ENCODE measurements at regions not wholly inside any gene's neighbourhood (a gene's known extent, or its start where the extent isn't known, plus 50 kb on each side); places are given as distances from the start of the nearest gene placed in this dataset.

DNA sequence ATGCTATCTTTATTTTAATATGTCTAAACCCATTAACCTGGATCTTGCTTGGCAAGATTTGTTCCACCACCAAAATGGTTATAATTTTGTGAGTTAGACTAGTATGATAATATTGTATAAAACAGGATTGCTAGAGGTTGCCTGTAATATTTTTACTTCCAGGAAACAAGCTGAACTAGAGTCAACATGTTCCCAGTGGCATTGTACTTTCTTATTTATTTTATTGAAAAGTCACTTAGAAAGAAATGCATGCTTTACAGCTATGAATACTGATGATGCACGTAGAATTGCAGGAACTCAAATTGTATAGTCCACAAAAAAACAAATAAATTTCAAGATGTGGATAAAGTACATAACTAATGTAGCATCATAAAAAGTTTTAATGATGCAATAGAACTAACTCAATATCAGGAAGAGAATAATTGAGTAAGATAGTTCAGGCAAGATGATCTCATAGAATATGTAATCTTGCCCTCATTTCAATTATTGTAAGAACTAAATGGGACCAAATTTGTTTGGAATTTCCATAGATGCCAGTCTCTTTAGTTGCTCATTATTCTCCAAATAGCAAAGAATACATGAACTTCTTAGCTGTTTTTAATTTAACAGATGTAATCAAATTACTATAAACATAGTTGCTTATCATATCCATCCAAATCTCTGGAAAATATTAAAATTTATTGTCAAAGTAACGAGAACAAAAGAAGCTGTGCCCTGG lies 451.8 kb downstream of the COL12A1 start:
- TF ChIP-seq, protein P1, sequence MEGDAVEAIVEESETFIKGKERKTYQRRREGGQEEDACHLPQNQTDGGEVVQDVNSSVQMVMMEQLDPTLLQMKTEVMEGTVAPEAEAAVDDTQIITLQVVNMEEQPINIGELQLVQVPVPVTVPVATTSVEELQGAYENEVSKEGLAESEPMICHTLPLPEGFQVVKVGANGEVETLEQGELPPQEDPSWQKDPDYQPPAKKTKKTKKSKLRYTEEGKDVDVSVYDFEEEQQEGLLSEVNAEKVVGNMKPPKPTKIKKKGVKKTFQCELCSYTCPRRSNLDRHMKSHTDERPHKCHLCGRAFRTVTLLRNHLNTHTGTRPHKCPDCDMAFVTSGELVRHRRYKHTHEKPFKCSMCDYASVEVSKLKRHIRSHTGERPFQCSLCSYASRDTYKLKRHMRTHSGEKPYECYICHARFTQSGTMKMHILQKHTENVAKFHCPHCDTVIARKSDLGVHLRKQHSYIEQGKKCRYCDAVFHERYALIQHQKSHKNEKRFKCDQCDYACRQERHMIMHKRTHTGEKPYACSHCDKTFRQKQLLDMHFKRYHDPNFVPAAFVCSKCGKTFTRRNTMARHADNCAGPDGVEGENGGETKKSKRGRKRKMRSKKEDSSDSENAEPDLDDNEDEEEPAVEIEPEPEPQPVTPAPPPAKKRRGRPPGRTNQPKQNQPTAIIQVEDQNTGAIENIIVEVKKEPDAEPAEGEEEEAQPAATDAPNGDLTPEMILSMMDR (IDR thresholded peaks at IDR 0.05; ENCODE audit: insufficient read depth, low read depth, low read length), result no peak
- TF ChIP-seq EZH2 (IDR thresholded peaks at IDR 0.05; ENCODE audit: insufficient read depth, low read length), result no peak

Data from astrocyte (in vitro differentiated cells and primary cell).